SU-DHL-6 (cell line): ENCODE measurements at regions not wholly inside any gene's neighbourhood (a gene's known extent, or its start where the extent isn't known, plus 50 kb on each side); places are given as distances from the start of the nearest gene placed in this dataset.
"Not testable (repeated sequence)": the region's sequence is repeated elsewhere in the genome, so short reads cannot be mapped to it uniquely, and the experiment has no call there.

Source experiments
- H2AFZ ChIP-seq: fragments of 200-600 bp; sonication (generic); 2 replicates; pipeline ENCODE4 v1.6.1; 2014; ENCODE audit warnings: low read depth, mild to moderate bottlenecking, moderate library complexity, mixed read lengths, antibody characterized with exemption, low read length; ENCODE audit not compliant: severe bottlenecking
- H3F3A ChIP-seq: fragments of 200-600 bp; shearing (Covaris generic); 2 replicates; pipeline ENCODE4 v1.6.0; 2016; ENCODE audit warnings: antibody characterized with exemption, mild to moderate bottlenecking; ENCODE audit not compliant: insufficient read depth
- H3K27ac ChIP-seq: fragments of 200-600 bp; sonication (generic); 2 replicates; pipeline ENCODE4 v1.5.1; 2016; ENCODE audit warnings: low read depth, mild to moderate bottlenecking, low read length, moderate library complexity, mixed read lengths
- H3K27me3 ChIP-seq: fragments of 200-600 bp; sonication (generic), shearing (Covaris generic); 2 replicates; pipeline ENCODE4 v1.6.0; 2014; ENCODE audit warnings: mild to moderate bottlenecking, low read length
- H3K36me3 ChIP-seq: fragments of 200-600 bp; sonication (generic); 2 replicates; pipeline ENCODE4 v1.6.1; 2014; ENCODE audit warnings: mild to moderate bottlenecking, low read length, mixed read lengths
- H3K4me2 ChIP-seq: fragments of 300-600, 200-600 bp; shearing (Covaris generic), sonication (generic); 2 replicates; pipeline ENCODE4 v1.6.0; 2014; ENCODE audit warnings: low read length, low read depth, mild to moderate bottlenecking; ENCODE audit not compliant: poor library complexity, severe bottlenecking
- H3K4me3 ChIP-seq: fragments of 200-600 bp; sonication (generic); 2 replicates; pipeline ENCODE4 v1.5.1; 2014; ENCODE audit warnings: antibody characterized with exemption, low read length, mild to moderate bottlenecking, mixed read lengths; ENCODE audit not compliant: insufficient read depth, poor library complexity, severe bottlenecking
- H3K79me2 ChIP-seq: fragments of 200-600 bp; sonication (generic); 2 replicates; pipeline ENCODE4 v1.6.1; 2014; ENCODE audit warnings: mild to moderate bottlenecking, low read length, moderate library complexity; ENCODE audit not compliant: insufficient read depth
- H3K9ac ChIP-seq: fragments of 200-600 bp; sonication (generic); 2 replicates; pipeline ENCODE4 v1.7.0; 2014; ENCODE audit warnings: mild to moderate bottlenecking, low read length
- H3K9me2 ChIP-seq: fragments of 200-600 bp; sonication (generic); replicated peaks from 2 replicates; pipeline ENCODE4 v1.6.1; 2014; ENCODE audit warnings: low read length; ENCODE audit not compliant: insufficient read depth
- H3K9me3 ChIP-seq: fragments of 200-600 bp; sonication (generic); 2 replicates; pipeline ENCODE4 v1.6.1; 2014; ENCODE audit warnings: low read length, mixed read lengths; ENCODE audit not compliant: insufficient read depth
- H4K20me1 ChIP-seq: fragments of 200-600 bp; sonication (generic); 2 replicates; pipeline ENCODE4 v1.6.1; 2014; ENCODE audit warnings: low read depth, mild to moderate bottlenecking, antibody characterized with exemption, low read length, moderate library complexity, mixed read lengths
- EZH2phosphoT487 ChIP-seq: fragments of 200-600 bp; sonication (generic), shearing (Covaris generic); conservative IDR thresholded peaks from 2 replicates; pipeline ENCODE4 v1.6.1; 2018; ENCODE audit warnings: mild to moderate bottlenecking, antibody characterized with exemption, low read length, moderate library complexity, mixed read lengths
- TF ChIP-seq, protein P1 (sequence below): fragments of 200-600 bp; sonication (generic); IDR thresholded peaks from one replicate; pipeline ENCODE4 v1.5.1; 2017; ENCODE audit warnings: antibody characterized with exemption, mild to moderate bottlenecking, low read length, moderate library complexity; ENCODE audit not compliant: insufficient read depth, poor library complexity, severe bottlenecking

DNA sequence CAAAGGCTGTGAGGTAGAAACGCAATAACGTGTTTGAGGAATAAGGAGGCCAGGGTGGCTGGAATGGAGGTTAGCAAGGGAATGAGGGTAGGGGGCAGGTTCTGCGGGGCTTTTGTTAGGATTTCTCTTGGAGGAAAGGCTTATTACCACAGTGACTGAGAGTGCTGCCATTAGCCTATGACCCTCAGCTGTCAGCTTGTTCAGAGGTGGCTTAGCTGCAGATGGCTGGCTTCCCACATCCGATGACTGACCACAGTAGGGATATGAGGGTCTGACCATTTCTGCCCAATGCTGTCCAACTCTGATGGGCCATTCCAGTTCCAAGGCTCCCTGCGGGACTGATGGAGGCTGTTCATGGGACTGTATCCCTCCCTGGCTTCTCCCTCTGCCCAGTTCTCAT, 181.8 kb downstream of the MIAT start:
- no peaks in the 10 kb centered on the region for H3K9me2 ChIP-seq
- H4K20me1 ChIP-seq = no peaks in the 10 kb centered on the region
- H3K9ac ChIP-seq = no peak overlapping the region
- H3K4me2 ChIP-seq = no peak overlapping the region
- no peak overlapping the region for H2AFZ ChIP-seq
- H3F3A ChIP-seq = no peaks in the 10 kb centered on the region
- no peak overlapping the region for H3K4me3 ChIP-seq
- no peak overlapping the region for H3K27ac ChIP-seq
- H3K27me3 ChIP-seq = no peaks in the 10 kb centered on the region
- no peaks in the 10 kb centered on the region for H3K9me3 ChIP-seq
- no peak for TF ChIP-seq EZH2phosphoT487
- TF ChIP-seq, protein P1, sequence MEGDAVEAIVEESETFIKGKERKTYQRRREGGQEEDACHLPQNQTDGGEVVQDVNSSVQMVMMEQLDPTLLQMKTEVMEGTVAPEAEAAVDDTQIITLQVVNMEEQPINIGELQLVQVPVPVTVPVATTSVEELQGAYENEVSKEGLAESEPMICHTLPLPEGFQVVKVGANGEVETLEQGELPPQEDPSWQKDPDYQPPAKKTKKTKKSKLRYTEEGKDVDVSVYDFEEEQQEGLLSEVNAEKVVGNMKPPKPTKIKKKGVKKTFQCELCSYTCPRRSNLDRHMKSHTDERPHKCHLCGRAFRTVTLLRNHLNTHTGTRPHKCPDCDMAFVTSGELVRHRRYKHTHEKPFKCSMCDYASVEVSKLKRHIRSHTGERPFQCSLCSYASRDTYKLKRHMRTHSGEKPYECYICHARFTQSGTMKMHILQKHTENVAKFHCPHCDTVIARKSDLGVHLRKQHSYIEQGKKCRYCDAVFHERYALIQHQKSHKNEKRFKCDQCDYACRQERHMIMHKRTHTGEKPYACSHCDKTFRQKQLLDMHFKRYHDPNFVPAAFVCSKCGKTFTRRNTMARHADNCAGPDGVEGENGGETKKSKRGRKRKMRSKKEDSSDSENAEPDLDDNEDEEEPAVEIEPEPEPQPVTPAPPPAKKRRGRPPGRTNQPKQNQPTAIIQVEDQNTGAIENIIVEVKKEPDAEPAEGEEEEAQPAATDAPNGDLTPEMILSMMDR = no peak
- H3K36me3 ChIP-seq = no peaks in the 10 kb centered on the region
- no peaks in the 10 kb centered on the region for H3K79me2 ChIP-seq

DNA sequence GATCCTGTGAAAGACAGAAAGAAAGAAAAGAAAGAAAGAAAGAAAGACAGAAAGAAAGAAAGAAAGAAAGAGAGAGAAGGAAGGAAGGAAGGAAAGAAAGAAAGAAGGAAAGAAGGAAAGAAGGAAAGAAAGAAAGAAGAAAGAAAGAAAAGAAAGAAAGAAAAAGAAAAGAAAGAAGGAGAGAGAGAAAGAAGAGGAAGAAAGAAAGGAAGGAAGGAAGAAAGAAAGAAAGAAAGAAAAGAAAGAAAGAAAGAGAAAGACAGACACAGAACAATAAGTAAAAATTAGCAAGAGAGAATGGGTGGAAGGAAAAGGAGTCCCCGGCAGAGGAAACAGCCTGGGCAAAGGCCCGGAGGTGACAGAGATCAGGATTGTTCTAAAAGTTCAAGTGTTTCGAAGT, 183.4 kb downstream of the MIAT start:
- H3K9me2 ChIP-seq, H3K9me3 ChIP-seq, H3K9ac ChIP-seq, H3K4me2 ChIP-seq, H4K20me1 ChIP-seq, H3K79me2 ChIP-seq, H3F3A ChIP-seq, H3K27ac ChIP-seq, H2AFZ ChIP-seq, H3K36me3 ChIP-seq, H3K4me3 ChIP-seq, H3K27me3 ChIP-seq: not testable (repeated sequence)

DNA sequence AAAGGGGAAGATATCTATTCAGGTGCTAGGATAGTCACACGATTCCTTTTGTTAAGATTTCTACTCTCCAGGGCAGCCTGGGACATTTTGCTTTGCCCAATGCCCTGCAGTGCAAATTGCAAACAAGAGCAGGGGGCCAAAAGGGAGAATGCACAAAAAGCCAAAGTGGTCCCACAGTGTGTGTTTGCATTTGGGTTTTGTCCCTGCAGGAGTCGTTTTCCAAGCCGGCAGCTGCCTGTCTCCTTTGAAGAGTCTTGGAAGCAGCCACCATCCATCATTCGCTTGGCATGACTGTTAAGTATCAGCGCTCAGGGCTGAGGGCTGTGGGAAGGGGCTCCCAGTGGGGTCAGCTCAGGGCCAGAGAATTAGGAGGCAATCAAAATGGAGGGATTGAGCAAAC, 184.7 kb downstream of the MIAT start:
- no peak overlapping the region for H3K4me2 ChIP-seq
- no peak overlapping the region for H3K4me3 ChIP-seq
- H3K36me3 ChIP-seq = no peaks in the 10 kb centered on the region
- no peaks in the 10 kb centered on the region for H3K79me2 ChIP-seq
- H3K9me2 ChIP-seq = no peaks in the 10 kb centered on the region
- H2AFZ ChIP-seq = no peak overlapping the region
- H3K27ac ChIP-seq = no peak overlapping the region
- H3K27me3 ChIP-seq = no peaks in the 10 kb centered on the region
- no peak overlapping the region for H3K9ac ChIP-seq
- H3K9me3 ChIP-seq = no peaks in the 10 kb centered on the region
- TF ChIP-seq, protein P1 = no peak
- no peak for TF ChIP-seq EZH2phosphoT487
- no peaks in the 10 kb centered on the region for H3F3A ChIP-seq
- no peaks in the 10 kb centered on the region for H4K20me1 ChIP-seq

DNA sequence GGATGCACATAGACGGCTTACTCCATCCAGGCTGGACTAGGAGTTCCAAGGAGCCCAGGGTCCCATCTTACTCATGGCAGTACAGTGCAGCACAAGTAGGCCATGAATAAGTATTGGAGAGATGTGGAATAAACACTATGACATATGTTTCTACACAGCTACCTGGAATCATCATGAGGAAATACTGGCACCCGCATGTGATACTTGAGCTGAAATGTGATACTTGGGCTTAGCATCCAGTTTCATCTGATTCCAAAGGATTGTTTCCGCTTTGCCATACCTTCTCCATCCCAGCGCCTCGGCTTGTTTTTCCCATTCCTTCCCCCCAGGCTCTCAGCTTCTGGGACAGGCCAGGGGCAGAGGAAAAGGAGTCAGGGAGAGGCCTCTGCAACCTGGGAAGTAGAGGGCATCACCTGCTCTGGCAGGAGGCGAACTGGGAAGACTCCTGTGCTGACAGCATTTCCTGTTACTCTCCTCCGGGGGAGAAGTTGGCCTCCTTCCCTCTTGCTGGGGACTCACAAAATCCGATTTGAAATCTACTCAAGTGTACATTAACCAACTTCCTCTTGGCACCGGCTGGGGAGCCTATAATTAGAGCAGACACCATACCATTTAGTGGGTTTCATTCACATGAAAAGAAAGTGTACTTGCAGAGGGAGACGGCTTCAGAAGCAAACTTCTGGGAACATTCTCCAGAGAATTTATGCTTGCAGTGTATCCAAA, 187.8 kb downstream of the MIAT start:
- Histone ChIP-seq H3K9me3 (no peaks in the 10 kb centered on the region), H3K4me3 (no peak overlapping the region), H3F3A (no peaks in the 10 kb centered on the region), H3K27me3 (no peaks in the 10 kb centered on the region), H3K27ac (no peak overlapping the region), H3K9me2 (no peaks in the 10 kb centered on the region), H3K79me2 (no peaks in the 10 kb centered on the region), H4K20me1 (no peaks in the 10 kb centered on the region), H3K9ac (no peak overlapping the region), H3K36me3 (no peaks in the 10 kb centered on the region), H2AFZ (no peak overlapping the region), H3K4me2 (no peak overlapping the region)
- TF ChIP-seq, protein P1 = no peak
- TF ChIP-seq EZH2phosphoT487 = no peak
